ENCODE measurements at regions not wholly inside any gene's neighbourhood (a gene's known extent, or its start where the extent isn't known, plus 50 kb on each side); places are given as distances from the start of the nearest gene placed in this dataset.

DNA sequence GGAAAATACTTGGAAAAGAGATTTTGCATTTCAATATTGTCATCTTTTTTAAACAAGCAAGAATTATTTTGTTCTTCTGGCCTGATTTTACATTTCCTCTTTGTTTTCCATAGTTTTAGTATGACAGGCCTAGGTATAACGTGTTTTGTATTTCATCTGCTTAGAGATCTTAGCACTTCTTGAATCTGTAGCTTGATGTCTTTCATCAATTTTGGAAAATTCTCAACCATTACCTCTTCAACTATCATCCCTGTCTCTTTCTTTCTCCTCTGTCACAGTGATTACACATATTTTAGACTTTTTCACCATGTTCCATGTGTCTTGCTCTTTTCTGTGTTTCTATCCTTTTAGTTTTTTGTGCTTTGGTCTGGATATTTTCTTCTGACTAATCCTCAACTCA, 67.2 kb upstream of the PHACTR1 start:
- 80 to 96% methylated on average over 1 of the region's 1 CpG for WGBS, 2 donors
- DNase-seq, result no peak
- H3K9me3 ChIP-seq, result no peaks in the 10 kb centered on the region
- no peaks in the 10 kb centered on the region for H3K4me1 ChIP-seq
- no peaks in the 10 kb centered on the region for H3K27me3 ChIP-seq
- no peak overlapping the region for H3K4me3 ChIP-seq
- no peak overlapping the region for H3K27ac ChIP-seq
- intact Hi-C loops (cut with DNase I; ENCODE audit: low total_unique reads), result no loop called here
- no peak for TF ChIP-seq POLR2A (IDR thresholded peaks at IDR 0.05)
- TF ChIP-seq, protein P1, sequence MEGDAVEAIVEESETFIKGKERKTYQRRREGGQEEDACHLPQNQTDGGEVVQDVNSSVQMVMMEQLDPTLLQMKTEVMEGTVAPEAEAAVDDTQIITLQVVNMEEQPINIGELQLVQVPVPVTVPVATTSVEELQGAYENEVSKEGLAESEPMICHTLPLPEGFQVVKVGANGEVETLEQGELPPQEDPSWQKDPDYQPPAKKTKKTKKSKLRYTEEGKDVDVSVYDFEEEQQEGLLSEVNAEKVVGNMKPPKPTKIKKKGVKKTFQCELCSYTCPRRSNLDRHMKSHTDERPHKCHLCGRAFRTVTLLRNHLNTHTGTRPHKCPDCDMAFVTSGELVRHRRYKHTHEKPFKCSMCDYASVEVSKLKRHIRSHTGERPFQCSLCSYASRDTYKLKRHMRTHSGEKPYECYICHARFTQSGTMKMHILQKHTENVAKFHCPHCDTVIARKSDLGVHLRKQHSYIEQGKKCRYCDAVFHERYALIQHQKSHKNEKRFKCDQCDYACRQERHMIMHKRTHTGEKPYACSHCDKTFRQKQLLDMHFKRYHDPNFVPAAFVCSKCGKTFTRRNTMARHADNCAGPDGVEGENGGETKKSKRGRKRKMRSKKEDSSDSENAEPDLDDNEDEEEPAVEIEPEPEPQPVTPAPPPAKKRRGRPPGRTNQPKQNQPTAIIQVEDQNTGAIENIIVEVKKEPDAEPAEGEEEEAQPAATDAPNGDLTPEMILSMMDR (IDR thresholded peaks at IDR 0.05), result no peak
- H3K36me3 ChIP-seq (ENCODE audit: low read depth, missing control alignments), result no peaks in the 10 kb centered on the region

DNA sequence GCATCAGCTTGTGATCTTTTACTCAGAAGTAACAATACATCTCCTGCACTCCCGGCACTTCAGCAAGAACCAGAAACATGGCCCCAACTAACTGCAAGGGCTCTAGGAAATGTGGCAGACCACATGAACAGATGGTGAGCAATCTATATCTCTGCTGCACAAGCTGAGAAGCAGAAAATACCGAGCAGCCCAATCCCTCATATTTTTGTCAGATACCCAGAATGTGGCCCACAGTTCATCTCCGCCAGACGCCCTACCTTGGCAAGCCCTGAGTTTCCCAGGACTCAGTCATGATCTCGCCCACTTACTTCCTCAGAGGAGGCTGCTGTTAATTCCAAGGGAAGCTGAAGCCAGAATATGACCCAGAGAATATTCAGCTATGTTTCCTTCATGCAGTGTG, 63.1 kb upstream of the PHACTR1 start:
- intact Hi-C loops (cut with DNase I; ENCODE audit: low total_unique reads), result no loop called here
- Histone ChIP-seq H3K27ac (no peak overlapping the region), H3K36me3 (ENCODE audit: low read depth, missing control alignments) (no peaks in the 10 kb centered on the region), H3K27me3 (no peaks in the 10 kb centered on the region), H3K9me3 (no peaks in the 10 kb centered on the region), H3K4me1 (no peaks in the 10 kb centered on the region), H3K4me3 (no peak overlapping the region)
- DNase-seq, result no peak
- WGBS, 2 donors, result 63 to 72% methylated on average over 5 of the region's 5 CpGs
- no peak for TF ChIP-seq POLR2A (IDR thresholded peaks at IDR 0.05)
- TF ChIP-seq, protein P1 (IDR thresholded peaks at IDR 0.05), result no peak

DNA sequence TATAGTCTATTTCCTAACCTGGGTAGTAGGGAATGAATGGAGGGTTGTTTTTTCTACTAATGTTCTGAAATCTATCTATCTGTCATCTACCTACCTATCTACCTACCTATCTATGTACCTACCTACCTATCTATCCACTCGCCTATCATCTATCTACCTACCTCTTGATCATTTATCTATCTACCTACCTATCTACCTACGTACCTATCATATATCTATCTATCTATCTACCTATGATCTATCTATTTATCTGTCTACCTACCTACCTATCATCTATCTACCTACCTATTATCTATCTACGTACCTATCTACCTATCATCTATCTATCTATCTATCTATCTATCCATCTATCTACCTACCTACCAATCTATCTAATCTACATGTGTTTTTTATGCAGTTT, 62.5 kb upstream of the PHACTR1 start:
- no peak for DNase-seq
- TF ChIP-seq, protein P1 (IDR thresholded peaks at IDR 0.05), result no peak
- no peak for TF ChIP-seq POLR2A (IDR thresholded peaks at IDR 0.05)
- H3K36me3 ChIP-seq (ENCODE audit: low read depth, missing control alignments), result no peaks in the 10 kb centered on the region
- 79 to 96% methylated on average over 3 of the region's 3 CpGs for WGBS, 2 donors
- H3K9me3 ChIP-seq, result no peaks in the 10 kb centered on the region
- no peak overlapping the region for H3K27ac ChIP-seq
- intact Hi-C loops (cut with DNase I; ENCODE audit: low total_unique reads), result no loop called here
- no peaks in the 10 kb centered on the region for H3K27me3 ChIP-seq
- no peaks in the 10 kb centered on the region for H3K4me1 ChIP-seq
- H3K4me3 ChIP-seq, result no peak overlapping the region

GRCh38 chr6:12654514-12654913, 62.1 kb upstream of the PHACTR1 start:
- no peak for DNase-seq
- TF ChIP-seq, protein P1 (IDR thresholded peaks at IDR 0.05), result no peak
- no peak for TF ChIP-seq POLR2A (IDR thresholded peaks at IDR 0.05)
- Histone ChIP-seq H3K27ac (no peak overlapping the region), H3K36me3 (ENCODE audit: low read depth, missing control alignments) (no peaks in the 10 kb centered on the region), H3K4me1 (no peaks in the 10 kb centered on the region), H3K9me3 (no peaks in the 10 kb centered on the region), H3K4me3 (no peak overlapping the region), H3K27me3 (no peaks in the 10 kb centered on the region)
- WGBS, 2 donors, result 46 to 71% methylated on average over 3 of the region's 3 CpGs
- intact Hi-C loops (cut with DNase I; ENCODE audit: low total_unique reads), result no loop called here

DNA sequence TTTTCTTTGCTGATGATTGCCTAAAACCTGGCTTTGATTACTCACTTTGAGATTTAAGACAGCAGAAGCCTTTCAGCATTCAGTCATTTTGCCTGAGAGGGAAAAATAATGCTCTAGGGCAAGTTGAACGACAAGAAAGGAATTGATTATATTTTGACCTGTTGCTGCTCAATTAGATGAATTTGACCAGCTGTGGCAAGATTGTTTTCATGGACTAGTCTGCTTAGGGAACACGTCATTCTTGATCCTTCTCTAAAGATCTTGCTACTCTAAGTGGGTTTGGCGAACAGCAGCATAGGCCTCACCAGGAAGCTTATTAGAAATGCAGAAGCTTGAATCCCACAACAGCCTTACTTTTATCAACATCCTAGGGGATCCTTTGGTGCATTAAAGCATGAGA, 59.7 kb upstream of the PHACTR1 start:
- Histone ChIP-seq H3K27ac (no peak overlapping the region), H3K36me3 (ENCODE audit: low read depth, missing control alignments) (no peaks in the 10 kb centered on the region), H3K4me3 (no peak overlapping the region), H3K9me3 (no peaks in the 10 kb centered on the region), H3K27me3 (no peaks in the 10 kb centered on the region), H3K4me1 (no peaks in the 10 kb centered on the region)
- DNase-seq, result no peak
- intact Hi-C loops (cut with DNase I; ENCODE audit: low total_unique reads), result no loop called here
- no peak for TF ChIP-seq POLR2A (IDR thresholded peaks at IDR 0.05)
- TF ChIP-seq, protein P1 (IDR thresholded peaks at IDR 0.05), result no peak
- WGBS, 2 donors, result 62 to 76% methylated on average over 3 of the region's 3 CpGs

All from testis (tissue), 2 donors.